Fibroblast of skin of left biceps (primary cell): ENCODE measurements at regions not wholly inside any gene's neighbourhood (a gene's known extent, or its start where the extent isn't known, plus 50 kb on each side); places are given as distances from the start of the nearest gene placed in this dataset.
"Not testable (repeated sequence)": the region's sequence is repeated elsewhere in the genome, so short reads cannot be mapped to it uniquely, and the experiment has no call there.

Experiments
- DNase-seq, 2 experiments: peaks; one replicate each; pipeline ENCODE4 v3.0.0-alpha.2; 2013; ENCODE audit warnings: low read depth in 2 of 2

DNA sequence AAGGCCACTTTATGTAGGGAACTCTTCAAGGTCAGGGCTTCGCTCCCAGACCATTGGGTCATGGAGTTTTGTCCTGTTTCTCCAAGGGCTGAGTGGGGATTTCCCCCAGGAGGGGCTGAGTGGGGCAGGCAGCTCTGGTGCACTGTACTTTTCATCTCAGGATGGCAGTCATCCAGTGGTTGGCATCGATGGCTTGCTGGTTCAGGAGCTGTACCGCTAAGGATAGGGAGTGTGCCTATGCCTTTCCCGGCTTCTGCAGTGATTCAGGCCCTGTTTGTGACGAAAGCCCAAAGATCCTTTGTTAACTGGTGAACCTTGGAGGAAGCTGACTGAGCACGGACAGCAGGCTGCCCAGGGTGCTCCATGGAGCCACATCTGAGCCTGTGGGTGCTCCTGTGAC is 100.1 kb upstream of the GADD45A start:
- DNase-seq: no peak

DNA sequence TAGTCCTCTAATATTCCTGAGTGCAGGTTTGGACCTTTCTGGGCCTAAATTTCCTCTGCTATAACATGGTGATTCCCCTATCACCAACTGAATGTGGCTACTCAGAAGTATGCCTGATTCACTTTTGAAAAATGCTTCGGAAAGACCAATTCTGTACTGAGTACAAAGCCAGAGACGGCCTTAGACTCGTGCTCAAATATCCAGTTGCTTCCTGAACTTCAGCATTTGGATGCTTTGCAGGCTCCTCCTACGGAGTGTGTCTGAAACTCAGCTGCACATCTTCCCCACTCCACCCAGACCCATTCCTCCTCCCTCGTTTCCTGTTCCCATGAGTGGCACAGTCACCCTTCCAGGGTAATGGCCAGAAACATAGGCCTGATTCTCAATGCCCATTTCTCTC is 98.4 kb upstream of the GADD45A start:
- no peak for DNase-seq

DNA sequence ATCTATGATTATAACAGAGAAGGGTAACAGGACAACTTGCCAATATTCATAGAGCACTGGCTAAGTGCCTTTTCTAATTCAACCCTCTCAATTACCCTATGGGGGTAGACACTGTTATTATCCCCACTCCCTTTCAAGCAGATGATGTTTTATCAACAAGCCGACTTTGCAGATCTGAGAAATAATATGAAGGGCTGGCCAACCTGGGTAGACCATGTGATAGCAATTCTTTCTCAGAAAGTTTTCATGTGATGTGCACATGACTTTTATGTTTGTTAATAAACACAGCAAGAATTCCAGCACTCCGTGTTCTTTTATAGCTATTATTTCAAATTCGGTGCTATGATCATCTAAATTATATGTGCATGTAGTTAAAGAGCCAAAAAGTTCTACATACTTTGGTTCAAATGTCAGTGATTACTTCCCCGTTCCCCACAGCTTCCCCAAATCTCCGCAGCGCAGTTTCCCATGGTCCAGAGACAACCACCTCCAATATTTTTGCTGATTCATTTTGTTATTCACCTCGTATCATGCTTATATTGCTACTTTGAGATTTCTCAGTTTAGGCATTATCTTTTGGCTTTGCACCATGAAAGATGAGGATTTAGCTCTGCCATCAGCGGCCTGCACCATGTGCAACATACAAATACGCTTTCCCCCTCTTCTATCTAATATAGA is 96.7 kb upstream of the GADD45A start:
- no peak for DNase-seq

DNA sequence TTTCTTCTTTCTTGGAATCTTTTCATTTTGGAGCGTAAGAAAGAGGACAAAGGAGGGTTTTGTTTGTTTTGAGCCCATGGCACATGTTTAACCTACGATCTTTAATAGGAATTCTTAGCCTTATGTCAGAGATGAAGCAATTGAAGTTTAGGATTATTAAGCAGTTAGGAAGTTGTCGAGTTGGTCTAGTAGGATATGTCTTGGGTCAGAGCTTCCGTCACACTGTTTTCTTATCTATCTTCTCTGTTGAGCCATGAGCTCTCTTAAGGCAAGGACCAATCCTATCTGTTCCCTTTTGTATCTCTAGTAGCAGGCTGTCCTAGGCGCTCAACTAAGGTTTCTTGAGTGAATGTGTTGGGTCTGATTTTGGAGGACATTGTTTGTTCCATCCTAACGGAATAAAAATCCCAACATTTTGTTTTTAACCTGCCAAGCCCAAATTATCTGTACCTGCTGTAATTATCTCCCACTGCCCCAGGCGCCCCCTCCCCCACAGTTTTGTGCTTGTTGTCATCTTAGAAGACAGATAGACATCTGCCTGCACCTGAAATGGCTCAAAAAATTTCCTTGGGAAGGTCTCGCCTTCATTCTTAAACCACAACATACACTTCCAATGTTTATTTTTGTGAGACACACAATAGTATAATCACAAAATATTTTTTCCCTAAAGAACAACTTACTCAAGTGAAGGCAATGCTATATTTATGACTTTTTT is 95.3 kb upstream of the GADD45A start:
- no peak for DNase-seq

DNA sequence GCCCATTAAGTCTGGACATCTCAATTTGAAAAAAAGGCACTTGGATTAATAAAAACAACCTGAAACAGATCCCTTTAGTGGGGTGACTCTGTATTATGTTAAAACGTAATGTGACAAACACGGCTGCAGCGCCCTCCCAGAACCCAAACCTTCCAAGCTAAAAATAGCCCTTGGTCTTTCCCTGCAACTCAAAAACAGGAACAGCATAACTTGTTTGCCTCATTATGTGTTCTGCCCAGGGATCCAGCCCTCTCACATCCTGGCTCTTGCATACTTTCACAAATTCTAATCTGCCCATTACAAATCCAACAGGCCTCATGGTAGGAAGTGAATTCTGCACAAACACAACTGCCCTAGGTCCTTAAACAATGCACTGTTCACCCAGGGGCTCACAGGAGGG is 94.7 kb upstream of the GADD45A start:
- no peak for DNase-seq

DNA sequence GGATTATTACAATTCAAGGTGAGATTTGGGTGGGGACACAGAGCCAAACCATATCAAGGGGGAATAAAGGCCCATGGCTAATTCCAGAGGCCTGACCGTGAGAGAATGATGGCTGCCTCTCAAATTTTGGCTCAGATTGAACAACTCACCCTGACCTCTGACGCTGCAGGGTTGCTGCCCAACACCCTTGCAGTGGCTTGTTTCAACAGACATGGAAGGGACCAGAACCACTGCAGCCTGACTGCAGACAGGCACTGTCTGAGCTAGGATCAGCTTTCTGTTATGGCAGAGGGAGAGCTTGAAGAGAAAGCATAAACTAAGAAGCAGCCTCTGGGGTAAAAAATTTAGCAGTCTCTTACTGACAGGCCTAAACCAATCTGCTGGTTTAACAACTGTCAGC is 90.2 kb upstream of the GADD45A start:
- no peak for DNase-seq

DNA sequence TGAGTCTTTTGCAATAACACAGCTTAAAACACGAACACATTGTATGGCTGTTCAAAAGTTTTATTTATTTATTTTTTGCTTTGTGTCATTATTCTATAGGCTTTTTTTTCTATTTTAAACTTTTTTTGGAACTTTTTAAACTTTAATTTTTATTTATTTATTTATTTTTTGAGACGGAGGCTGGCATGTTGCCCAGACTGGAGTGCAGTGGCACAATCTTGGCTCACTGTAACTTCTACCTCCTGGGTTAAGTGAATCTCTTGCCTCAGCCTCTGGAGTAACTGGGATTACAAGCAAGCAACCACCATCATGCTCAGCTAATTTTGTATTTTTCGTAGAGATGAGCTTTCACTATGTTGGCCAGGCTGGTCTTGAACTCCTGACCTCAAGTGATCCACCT is 88.3 kb upstream of the GADD45A start:
- DNase-seq: no peak

DNA sequence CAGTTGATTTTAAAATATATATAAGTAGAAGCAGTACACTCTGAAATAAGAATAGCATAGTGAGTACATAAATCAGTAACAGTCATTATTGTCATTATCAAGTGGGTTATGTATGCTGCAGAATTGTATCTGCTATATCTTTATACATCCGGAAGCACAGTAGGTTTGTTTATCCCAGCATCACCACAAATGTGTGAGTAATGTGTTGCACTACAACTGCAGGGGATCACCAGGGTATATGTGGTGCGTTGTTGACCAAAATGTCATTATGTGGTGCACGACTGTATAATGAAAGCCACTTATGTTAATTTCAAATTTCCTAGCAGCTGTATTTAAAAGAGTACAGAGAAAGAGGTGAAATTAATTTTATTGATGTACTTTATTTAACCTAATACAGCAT is 87.7 kb upstream of the GADD45A start:
- DNase-seq: no peak

DNA sequence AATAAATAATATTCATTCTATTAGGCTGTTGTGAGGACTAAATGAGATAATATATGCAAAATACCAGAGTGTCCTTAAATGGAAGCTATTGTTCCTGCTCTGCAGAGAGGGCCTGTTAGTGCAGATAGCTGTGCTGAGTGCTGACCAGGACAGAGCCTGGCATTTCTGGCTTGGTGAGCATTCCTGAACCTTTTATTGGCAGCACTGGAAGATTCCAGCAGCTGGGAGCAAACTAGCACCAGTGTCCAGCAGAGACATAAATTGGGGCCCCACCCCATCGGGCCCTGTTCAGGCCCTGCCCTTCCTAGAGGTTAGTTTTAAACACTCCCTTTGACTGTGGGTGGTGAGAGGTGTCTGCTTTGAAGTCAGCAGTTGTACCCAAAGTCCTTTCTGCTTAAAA is 85.9 kb upstream of the GADD45A start:
- DNase-seq: no peak

DNA sequence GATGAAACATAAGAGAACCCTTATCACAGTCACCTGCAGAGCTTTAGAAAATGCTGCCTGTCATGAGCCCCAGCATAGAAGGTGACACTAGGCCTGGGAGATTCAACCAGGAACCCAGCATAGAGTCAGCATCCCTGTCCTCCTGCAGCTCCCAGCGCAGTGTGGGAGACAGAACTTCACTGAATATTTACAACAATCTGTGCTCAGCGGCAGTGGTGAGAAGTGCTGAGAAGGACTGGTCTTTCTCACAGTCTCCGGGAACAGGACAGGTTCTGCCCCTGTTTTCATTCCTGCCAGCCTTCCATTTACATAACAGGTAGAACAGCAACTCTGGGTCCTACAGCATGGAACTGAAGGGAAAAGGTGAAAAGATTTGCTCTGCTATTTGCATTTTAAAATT is 83.5 kb upstream of the GADD45A start:
- no peak for DNase-seq

DNA sequence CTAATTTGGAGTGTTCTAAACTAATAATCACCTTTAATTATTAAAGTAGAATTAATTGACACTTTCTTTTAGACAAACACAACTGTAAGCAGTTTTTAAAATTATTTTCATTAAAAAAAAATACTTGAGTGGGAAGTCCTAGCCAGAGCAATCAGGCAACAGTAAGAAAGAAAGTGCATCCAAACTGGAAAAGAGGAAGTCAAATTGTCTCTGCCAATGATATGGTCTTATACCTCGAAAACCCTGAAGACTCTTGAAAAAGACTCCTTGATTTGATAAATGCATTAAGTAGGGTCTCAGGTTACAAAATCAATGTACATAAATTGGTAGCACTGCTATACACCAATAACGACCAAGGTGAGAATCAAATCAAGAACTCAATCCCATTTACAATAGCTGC is 83.0 kb upstream of the GADD45A start:
- no peak for DNase-seq

DNA sequence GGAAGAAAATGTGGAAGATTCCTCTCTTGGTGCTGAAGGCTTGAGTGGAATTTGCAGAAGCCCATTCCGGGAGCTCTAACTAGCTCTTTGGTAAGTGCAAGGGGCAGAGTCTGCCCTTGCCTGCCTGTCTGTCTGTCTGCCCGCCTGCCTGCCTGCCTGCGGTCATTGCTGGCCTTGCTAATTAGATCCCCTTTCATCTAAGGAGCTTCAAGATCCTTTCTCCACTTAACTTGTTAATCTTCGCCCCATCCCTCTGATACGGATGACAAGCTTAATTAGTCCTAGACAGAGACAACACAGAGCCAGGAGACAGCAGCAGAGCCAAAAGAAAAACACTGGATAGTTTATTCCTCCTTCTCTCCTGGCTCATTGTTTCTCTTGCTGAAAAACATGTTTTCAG is 80.2 kb upstream of the GADD45A start:
- DNase-seq: no peak

DNA sequence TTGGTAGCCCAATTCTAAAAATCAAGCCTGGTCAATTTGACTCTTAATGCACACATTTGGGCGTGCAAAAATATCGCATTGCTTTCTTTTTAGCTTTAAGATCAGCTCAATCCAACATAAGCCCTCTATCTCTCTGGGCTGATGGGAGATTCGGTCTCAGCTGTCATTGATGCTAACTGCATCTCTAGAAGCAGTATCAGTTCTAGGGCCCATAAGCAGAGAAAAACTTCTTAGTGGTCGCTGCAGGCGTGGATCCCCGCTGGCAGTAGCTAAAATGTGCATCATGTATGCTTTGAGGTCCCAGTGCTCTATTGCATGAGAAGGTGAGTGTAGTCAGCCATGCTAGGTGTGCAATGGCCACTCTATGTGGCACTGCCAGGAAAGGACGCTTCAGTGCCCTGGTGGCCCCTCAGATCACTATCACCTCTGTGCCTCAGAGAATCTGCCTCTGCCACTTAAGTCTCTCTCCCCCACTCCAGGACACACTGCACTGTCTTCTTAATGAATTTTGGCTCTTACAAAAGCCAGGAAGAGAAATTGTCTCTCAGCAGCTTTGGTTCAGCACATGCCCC is 79.7 kb upstream of the GADD45A start:
- no peak for DNase-seq

DNA sequence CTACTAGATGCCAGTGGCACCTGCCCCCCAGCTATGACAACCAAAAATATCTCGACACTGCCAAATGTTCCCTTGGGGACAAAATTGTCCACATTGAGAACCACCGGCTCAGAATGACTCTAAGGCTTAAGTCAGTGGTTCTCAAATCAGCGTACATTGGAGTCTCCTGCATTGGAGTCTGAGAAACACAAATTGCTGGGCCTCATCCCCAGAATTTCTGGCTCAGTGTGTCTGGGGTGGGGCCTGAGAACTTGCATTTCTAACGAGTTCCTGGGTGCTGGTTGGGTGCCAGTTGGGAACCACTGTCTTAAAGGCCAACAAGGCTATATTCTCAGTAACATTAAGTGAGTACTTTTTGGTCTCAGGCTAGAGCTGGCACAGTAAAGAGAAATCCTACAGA is 77.7 kb upstream of the GADD45A start:
- DNase-seq: no peak

DNA sequence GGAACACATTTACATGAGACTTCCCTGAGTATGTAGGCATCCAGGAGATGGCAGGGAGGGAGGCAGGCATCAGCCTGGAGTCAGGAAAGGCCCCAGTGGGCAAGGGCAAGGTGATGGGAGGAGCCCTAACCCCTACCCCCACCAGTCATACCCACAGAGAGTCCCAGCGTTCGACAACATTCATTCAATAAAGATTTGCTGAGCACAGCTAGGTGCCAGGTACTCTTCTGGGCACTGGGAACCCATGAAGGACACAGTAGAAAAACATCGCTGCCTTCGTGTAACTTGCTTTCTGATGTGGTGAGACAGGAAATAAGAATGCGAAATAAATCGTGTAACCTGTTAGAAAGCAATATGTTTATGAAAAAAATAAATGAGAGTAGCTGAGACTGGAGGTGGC is 77.3 kb upstream of the GADD45A start:
- DNase-seq: no peak

DNA sequence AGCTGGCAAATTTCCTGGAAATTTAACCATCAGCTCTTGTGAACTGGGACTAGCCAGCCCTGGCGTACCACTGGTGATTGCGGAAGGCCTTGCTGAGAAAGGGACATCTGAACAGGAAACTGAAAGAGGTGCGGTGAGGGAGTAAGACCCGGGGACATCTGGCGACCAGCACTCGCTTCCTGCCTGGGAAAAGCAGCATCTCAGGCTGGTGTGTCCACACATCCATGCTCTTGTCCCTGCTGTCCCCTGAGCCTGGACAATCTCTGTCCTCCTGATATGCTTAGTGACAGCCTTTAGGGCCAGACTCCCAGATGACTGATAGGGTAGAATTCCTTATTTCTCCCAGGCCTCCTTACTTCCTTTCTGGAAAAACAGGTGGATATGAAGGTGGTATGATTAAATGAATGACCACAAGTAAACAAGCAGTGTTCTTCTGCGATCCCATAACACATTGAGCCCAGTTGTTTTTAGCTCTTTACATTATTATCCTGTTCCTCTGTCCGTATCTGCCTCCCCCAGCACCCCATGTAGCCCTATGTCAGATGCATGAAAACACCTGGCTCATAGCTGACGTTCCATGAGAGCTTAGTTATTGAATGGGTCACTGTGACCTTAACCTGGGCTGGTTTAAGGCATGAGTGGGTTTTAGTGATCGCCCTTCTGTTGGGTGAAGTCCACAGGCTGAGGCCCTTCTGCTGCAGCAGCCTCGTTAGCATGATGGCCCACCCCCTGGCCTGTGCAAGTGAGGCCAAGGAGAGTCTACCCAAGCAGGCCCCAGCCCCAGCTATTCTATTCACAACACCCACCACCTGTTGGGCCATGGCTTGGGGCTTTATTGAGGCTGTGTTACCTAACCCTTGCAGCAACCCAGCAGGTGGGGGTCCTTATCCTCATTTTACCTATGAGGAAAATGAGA is 76.1 kb upstream of the GADD45A start:
- DNase-seq: no peak

DNA sequence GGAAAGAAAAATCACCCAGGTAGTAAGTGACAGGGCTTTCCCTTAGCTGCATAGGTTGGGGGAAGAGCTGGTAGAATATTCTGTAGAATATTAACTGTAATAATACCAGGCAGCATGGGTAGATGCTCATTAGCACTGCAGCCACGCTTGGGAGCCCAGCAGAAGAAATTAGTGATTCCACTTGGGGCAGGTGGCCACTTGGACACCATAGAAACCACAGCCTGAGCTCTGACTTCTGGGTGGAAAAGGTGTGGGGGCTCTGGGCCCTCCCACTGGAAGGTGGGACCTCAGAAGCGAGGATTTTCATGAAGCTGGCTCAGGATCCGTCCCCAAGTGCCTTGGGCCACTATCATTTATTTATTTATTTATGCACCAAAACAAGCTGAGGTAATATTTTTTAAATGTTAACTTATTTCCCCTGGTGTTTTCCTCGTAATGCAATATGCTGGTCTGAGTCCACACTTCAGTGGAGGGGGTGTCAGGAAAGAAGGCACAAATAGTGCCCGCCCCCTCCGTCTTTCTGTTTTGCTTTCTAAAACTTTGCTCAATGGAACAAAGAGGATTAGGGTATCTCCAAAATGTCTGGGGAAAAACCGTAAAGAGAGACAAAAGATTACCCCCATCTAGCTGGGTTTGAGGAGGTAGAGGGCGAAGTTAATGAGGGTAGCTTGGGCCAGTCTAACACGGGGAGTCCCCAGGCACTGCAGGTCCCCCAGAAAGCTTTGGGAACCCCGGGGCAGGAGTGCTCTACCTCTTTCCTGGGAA is 75.2 kb upstream of the GADD45A start:
- DNase-seq: no peak

DNA sequence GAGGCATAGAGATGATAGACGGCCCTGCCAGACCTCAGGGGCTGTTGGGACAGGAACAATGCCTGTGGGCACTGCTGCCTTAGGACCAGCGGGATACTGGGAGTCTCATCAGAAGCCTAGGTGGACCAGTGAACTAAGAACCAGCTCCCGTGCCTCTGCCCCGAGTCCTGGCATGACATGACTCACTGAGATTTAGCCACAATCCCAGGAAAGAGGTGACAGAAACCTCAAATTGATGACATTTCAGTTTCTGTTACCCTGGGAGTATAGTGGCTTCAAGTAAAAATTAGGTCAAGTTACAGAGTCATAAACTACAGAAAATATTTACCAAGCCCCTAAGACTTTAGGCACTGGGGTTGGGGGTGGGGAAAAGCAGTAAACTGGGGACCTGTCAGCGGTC is 74.6 kb upstream of the GADD45A start:
- DNase-seq: no peak

DNA sequence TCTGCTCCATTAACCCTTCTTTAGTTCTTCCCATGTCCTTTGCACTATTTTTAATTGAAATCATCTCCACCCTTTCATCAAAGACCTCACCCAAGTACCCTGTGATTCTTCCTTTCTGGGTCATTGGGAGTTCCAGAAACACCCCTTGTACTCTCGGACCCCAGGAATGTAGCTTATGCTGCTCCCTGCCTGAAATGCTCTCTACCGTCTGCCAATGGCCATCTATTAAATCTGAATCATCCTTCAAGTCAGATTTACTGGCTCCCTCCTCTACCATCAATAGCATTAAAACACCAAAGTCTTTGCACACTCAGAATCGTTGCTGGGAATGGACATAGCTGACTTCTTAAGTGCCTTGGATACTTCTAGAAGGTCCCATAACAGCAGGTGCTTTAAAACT is 73.2 kb upstream of the GADD45A start:
- no peak for DNase-seq

DNA sequence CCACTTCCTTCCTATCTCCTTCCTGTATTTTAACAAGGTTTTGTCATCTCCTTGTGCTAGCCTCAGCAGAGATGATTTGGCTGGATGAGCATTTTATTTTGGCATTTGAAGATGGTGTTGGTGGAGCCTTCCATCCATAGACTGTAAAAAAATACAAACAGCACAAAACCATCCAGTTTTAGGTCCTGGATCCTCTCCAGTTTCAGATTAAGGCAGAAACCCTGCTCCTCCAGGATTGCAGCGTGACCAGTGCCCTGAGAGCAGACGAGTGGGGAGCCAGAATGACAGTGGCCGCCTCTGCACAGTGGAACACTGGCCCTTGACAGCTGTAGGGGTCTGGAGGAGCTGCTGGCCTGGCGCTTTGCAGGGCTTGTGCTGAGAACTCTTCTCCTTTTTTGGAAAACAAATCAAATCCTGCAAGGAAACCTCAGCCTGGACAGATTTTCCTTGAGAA is 72.2 kb upstream of the GADD45A start:
- no peak for DNase-seq

DNA sequence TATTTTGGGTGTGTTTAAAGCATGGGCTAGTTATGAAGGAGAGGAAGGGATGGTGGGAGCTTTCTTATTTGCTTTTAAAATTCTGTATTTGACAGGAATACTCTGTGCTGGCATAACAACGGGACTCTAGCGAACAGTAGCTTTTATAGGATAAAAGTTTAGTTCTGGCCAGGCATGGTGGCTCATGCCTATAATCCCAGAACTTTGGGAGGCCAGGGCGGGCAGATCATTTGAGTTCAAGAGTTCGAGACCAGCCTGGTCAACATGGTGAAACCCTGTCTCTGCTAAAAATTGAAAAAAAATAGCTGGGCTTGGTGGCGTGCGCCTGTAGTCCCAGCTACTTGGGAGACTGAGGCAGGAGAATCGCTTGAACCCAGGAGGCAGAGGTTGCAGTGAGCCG is 71.5 kb upstream of the GADD45A start:
- not testable (repeated sequence) for DNase-seq

DNA sequence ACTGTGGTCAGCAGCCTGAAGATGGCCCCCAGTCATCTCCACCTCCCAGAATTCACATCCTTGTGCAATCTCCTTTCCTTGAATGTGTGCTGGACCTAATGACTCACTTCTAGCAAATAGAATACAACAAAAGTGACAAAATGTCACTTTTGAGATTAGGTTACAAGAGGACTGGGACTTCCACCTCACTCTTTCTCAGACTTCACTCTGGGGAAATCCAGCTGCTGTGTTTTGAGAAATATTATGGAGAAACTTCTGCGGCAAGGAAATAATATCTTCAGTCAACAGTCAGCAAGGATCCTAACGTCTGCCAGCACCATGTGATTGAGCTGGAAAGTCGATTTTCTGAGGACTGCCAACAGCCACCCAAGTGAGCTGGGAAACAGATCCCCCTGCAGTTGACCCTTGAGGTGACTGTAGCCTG is 70.5 kb upstream of the GADD45A start:
- DNase-seq: no peak
